SK-N-SH (cell line): ENCODE measurements at regions not wholly inside any gene's neighbourhood (a gene's known extent, or its start where the extent isn't known, plus 50 kb on each side); places are given as distances from the start of the nearest gene placed in this dataset.

Experiments
- CTCF ChIA-PET: fragments of 300-600, 350-600 bp; formaldehyde crosslinking; extraction: SDS; loops from one replicate; lab custom pipeline; 2021; lab: Yijun Ruan, JAX
- POLR2A ChIA-PET: fragments of 350-600 bp; sonication (Branson Sonifier 250); formaldehyde crosslinking; extraction: SDS; loops from one replicate; lab custom pipeline; 2020; ENCODE audit warnings: antibody characterized with exemption, inconsistent platforms; lab: Yijun Ruan, JAX
- DNase-seq: peaks from one replicate; pipeline ENCODE4 v3.0.0; 2012
- H2AFZ ChIP-seq: fragments of 200-600 bp; sonication (generic); 2 replicates; pipeline ENCODE4 v1.8.1; 2016; ENCODE audit warnings: antibody characterized with exemption, mild to moderate bottlenecking, low read depth
- H3F3A ChIP-seq: fragments of 200-600 bp; sonication (generic); replicated peaks from 2 replicates; pipeline ENCODE3; 2016; ENCODE audit warnings: antibody characterized with exemption, mild to moderate bottlenecking; ENCODE audit not compliant: insufficient read depth
- H3K27ac ChIP-seq, 2 experiments: fragments of 200-500 bp in 1 of 2; fragments of 200-600 bp in 1 of 2; sonication (Bioruptor generic) in 1 of 2; sonication (generic), shearing (Covaris generic) in 1 of 2; 2 replicates each; pipeline versions ENCODE4 v1.5.1 to v1.6.1; 2014 to 2016; ENCODE audit warnings: low read depth in 2 of 2, inconsistent platforms in 1 of 2, low read length in 1 of 2, mild to moderate bottlenecking in 1 of 2, mixed read lengths in 1 of 2
- H3K27me3 ChIP-seq: fragments of 200-600 bp; sonication (generic), shearing (Covaris generic); 2 replicates; pipeline ENCODE4 v1.6.1; 2016; ENCODE audit warnings: mixed run types; ENCODE audit not compliant: insufficient read depth
- H3K36me3 ChIP-seq, 2 experiments: fragments of 200-500 bp in 1 of 2; fragments of 200-600 bp in 1 of 2; sonication (Bioruptor generic) in 1 of 2; sonication (generic) in 1 of 2; replicated peaks in 1 of 2; 2 replicates each; pipeline versions ENCODE3 to v1.5.1; 2014 to 2016; ENCODE audit warnings: low read length in 1 of 2, mild to moderate bottlenecking in 1 of 2; ENCODE audit not compliant: insufficient read depth in 2 of 2, control insufficient read depth in 1 of 2
- H3K4me1 ChIP-seq, 2 experiments: fragments of 200-500 bp in 1 of 2; fragments of 200-600 bp in 1 of 2; sonication (Bioruptor generic) in 1 of 2; sonication (generic), shearing (Covaris generic) in 1 of 2; 2 replicates each; pipeline versions ENCODE4 v1.5.1 to v1.6.1; 2014 to 2016; ENCODE audit warnings: low read depth in 1 of 2, low read length in 1 of 2, mixed run types in 1 of 2; ENCODE audit not compliant: insufficient read depth in 2 of 2, control insufficient read depth in 1 of 2
- H3K4me2 ChIP-seq: fragments of 200-600 bp; sonication (generic), shearing (Covaris generic); 2 replicates; pipeline ENCODE4 v1.6.1; 2017; ENCODE audit warnings: mixed run types
- H3K4me3 ChIP-seq, 2 experiments: fragments of 200-500 bp in 1 of 2; fragments of 200-600 bp in 1 of 2; sonication (Bioruptor generic) in 1 of 2; sonication (generic), shearing (Covaris generic) in 1 of 2; 2 replicates each; pipeline versions ENCODE4 v1.5.1 to v1.8.1; 2014 to 2016; ENCODE audit warnings: low read depth in 2 of 2, inconsistent platforms in 1 of 2, low read length in 1 of 2, mild to moderate bottlenecking in 1 of 2, mixed read lengths in 1 of 2, moderate library complexity in 1 of 2
- H3K79me2 ChIP-seq: fragments of 200-600 bp; sonication (generic); 2 replicates; pipeline ENCODE4 v1.8.1; 2017; ENCODE audit warnings: mild to moderate bottlenecking; ENCODE audit not compliant: insufficient read depth
- H3K9ac ChIP-seq: fragments of 200-600 bp; sonication (generic); 2 replicates; pipeline ENCODE4 v1.6.1; 2017; ENCODE audit warnings: mixed run types
- H3K9me2 ChIP-seq: fragments of 200-600 bp; sonication (generic); 2 replicates; pipeline ENCODE4 v1.6.1; 2017; ENCODE audit warnings: mixed run types
- H3K9me3 ChIP-seq: fragments of 200-600 bp; sonication (generic); 2 replicates; pipeline ENCODE4 v1.6.1; 2017; ENCODE audit warnings: mixed run types, mild to moderate bottlenecking, moderate library complexity
- H4K20me1 ChIP-seq: fragments of 200-600 bp; sonication (generic); 2 replicates; pipeline ENCODE4 v1.6.1; 2017; ENCODE audit warnings: mild to moderate bottlenecking, mixed run types; ENCODE audit not compliant: insufficient read depth
- CHD2 ChIP-seq: fragments of 150-350 bp; IDR thresholded peaks from 2 replicates; pipeline ENCODE4 v1.6.1; 2018; ENCODE audit warnings: low read length; ENCODE audit not compliant: partially characterized antibody
- EZH2phosphoT487 ChIP-seq: fragments of 200-600 bp; sonication (generic); IDR thresholded peaks from 2 replicates; pipeline ENCODE4 v1.6.1; 2017; ENCODE audit warnings: low read depth, mixed run types, mild to moderate bottlenecking, antibody characterized with exemption, moderate library complexity, borderline replicate concordance
- FOSL2 ChIP-seq: IDR thresholded peaks from 2 replicates; pipeline ENCODE4 v1.4.0; 2012; ENCODE audit warnings: low read depth, mild to moderate bottlenecking, moderate library complexity, borderline replicate concordance
- FOXJ3 ChIP-seq: sonication (generic); formaldehyde crosslinking; IDR thresholded peaks from 2 replicates; pipeline ENCODE4 v1.5.1; 2020; ENCODE audit warnings: mild to moderate bottlenecking, missing genetic modification reagents
- GATA2 ChIP-seq: sonication (generic); formaldehyde crosslinking; IDR thresholded peaks from 2 replicates; pipeline ENCODE4 v1.5.0; 2020; ENCODE audit warnings: mild to moderate bottlenecking, missing genetic modification reagents
- MEF2A ChIP-seq: IDR thresholded peaks from 2 replicates; pipeline ENCODE4 v1.4.0; 2012; ENCODE audit warnings: low read depth, borderline replicate concordance
- NRF1 ChIP-seq: IDR thresholded peaks from 2 replicates; pipeline ENCODE4 v1.6.1; 2012; ENCODE audit warnings: low read depth, mild to moderate bottlenecking, low read length
- RAD21 ChIP-seq: IDR thresholded peaks from 2 replicates; pipeline ENCODE4 v1.6.1; 2012; ENCODE audit warnings: mild to moderate bottlenecking, low read length
- RCOR1 ChIP-seq: fragments of 150-350 bp; IDR thresholded peaks from 2 replicates; pipeline ENCODE4 v1.6.1; 2017; ENCODE audit warnings: antibody characterized with exemption, low read length
- RFX5 ChIP-seq: IDR thresholded peaks from 2 replicates; pipeline ENCODE4 v1.6.1; 2012; ENCODE audit warnings: mild to moderate bottlenecking, improper control_type of control experiment, low read length
- RXRA ChIP-seq: IDR thresholded peaks from 2 replicates; pipeline ENCODE4 v1.4.0; 2012; ENCODE audit warnings: low read depth, mild to moderate bottlenecking, borderline replicate concordance
- SIN3A ChIP-seq: IDR thresholded peaks from 2 replicates; pipeline ENCODE4 v1.6.1; 2012; ENCODE audit warnings: low read depth, mild to moderate bottlenecking, low read length, moderate library complexity, borderline replicate concordance
- SMC3 ChIP-seq: IDR thresholded peaks from 2 replicates; pipeline ENCODE4 v1.6.1; 2012; ENCODE audit warnings: low read depth, low read length, improper control_type of control experiment
- TAF1 ChIP-seq: IDR thresholded peaks from 2 replicates; pipeline ENCODE4 v1.6.1; 2012; ENCODE audit warnings: low read depth, mild to moderate bottlenecking, low read length, moderate library complexity, borderline replicate concordance
- TCF12 ChIP-seq: IDR thresholded peaks from 2 replicates; pipeline ENCODE4 v1.4.0; 2012
- YY1 ChIP-seq: IDR thresholded peaks from 2 replicates; pipeline ENCODE4 v1.4.0; 2012; ENCODE audit warnings: low read depth, mild to moderate bottlenecking
- WGBS: methylation state at CpG from one replicate; pipeline ENCODE4 v1.1.6; 2017; ENCODE audit warnings: low lambda C conversion rate; 5-methylcytosine and 5-hydroxymethylcytosine counted together
- TF ChIP-seq, protein P1 (sequence below): IDR thresholded peaks from 2 replicates; pipeline ENCODE4 v1.6.1; 2012; ENCODE audit warnings: mild to moderate bottlenecking, low read depth, low read length, moderate library complexity
- TF ChIP-seq, protein P2 (sequence below): IDR thresholded peaks from 2 replicates; pipeline ENCODE4; 2012
- TF ChIP-seq, protein P3 (sequence below): IDR thresholded peaks from 2 replicates; pipeline ENCODE4 v1.4.0; 2012; ENCODE audit warnings: low read depth
- TF ChIP-seq, protein P4 (sequence below): IDR thresholded peaks from 2 replicates; pipeline ENCODE4 v1.4.0; 2012; ENCODE audit warnings: low read depth, borderline replicate concordance

DNA sequence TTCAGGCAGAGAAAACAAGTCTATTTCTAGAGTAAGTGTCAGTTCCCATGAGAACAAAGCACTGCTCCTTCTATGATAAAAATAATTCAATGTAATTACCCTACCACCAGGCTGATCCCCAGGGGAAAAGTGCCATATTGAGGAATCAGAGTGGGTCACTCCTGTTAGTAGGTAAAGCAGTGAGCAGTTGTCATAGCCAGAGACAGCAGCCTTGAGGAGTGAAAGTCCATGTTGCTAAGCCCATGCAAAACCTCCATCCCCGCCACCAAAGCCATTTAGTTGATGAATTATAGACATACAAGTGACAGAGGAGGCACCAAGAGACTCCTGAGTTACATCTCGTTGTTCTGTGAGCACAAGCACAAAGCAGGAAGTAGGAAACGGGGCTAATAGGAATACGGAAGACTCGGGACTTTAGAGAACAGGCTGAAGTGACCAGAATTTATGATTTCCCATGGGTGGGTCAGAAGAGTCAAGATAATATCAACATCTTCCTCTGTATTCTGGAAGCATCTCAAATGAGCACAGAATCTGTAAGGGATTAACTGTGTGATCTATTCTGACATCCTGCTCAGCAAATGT, 197.9 kb downstream of the MAFB start (continued):
- TF ChIP-seq, protein P1, sequence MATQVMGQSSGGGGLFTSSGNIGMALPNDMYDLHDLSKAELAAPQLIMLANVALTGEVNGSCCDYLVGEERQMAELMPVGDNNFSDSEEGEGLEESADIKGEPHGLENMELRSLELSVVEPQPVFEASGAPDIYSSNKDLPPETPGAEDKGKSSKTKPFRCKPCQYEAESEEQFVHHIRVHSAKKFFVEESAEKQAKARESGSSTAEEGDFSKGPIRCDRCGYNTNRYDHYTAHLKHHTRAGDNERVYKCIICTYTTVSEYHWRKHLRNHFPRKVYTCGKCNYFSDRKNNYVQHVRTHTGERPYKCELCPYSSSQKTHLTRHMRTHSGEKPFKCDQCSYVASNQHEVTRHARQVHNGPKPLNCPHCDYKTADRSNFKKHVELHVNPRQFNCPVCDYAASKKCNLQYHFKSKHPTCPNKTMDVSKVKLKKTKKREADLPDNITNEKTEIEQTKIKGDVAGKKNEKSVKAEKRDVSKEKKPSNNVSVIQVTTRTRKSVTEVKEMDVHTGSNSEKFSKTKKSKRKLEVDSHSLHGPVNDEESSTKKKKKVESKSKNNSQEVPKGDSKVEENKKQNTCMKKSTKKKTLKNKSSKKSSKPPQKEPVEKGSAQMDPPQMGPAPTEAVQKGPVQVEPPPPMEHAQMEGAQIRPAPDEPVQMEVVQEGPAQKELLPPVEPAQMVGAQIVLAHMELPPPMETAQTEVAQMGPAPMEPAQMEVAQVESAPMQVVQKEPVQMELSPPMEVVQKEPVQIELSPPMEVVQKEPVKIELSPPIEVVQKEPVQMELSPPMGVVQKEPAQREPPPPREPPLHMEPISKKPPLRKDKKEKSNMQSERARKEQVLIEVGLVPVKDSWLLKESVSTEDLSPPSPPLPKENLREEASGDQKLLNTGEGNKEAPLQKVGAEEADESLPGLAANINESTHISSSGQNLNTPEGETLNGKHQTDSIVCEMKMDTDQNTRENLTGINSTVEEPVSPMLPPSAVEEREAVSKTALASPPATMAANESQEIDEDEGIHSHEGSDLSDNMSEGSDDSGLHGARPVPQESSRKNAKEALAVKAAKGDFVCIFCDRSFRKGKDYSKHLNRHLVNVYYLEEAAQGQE, result no peak
- TF ChIP-seq MEF2A (no peak), RAD21 (no peak), FOSL2 (no peak), NRF1 (no peak), EZH2phosphoT487 (no peak), GATA2 (CRISPR knock-in tag) (no peak), RCOR1 (no peak), TCF12 (no peak), SMC3 (no peak)
- TF ChIP-seq, protein P2, sequence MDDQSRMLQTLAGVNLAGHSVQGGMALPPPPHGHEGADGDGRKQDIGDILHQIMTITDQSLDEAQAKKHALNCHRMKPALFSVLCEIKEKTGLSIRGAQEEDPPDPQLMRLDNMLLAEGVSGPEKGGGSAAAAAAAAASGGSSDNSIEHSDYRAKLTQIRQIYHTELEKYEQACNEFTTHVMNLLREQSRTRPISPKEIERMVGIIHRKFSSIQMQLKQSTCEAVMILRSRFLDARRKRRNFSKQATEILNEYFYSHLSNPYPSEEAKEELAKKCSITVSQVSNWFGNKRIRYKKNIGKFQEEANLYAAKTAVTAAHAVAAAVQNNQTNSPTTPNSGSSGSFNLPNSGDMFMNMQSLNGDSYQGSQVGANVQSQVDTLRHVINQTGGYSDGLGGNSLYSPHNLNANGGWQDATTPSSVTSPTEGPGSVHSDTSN, result no peak

DNA sequence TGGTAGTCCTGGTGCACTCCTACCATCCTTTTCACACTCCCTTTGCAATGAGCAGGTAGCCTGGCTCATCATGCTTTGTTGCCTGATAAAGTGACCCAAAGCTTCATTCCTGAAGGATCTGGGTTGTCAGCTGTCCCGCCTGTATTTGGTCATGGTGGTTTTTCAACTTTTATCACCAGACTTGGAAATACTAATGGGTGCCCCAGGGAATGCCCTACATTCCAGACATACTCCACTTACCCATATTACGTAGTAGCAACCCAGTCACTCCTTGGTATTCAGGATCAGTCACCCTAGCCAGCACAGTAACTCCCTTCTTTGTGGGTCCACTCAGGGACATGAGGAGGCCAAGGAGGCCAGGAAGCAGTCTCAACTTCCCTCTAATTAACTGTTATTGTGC, 199.2 kb downstream of the MAFB start:
- H3K4me2 ChIP-seq, result no peak overlapping the region
- H3K4me1 ChIP-seq, result no peaks in the 10 kb centered on the region
- TF ChIP-seq RFX5 (no peak), CHD2 (no peak), NRF1 (no peak), RXRA (no peak), FOXJ3 (CRISPR knock-in tag) (no peak), TAF1 (no peak), YY1 (no peak), SIN3A (no peak), EZH2phosphoT487 (no peak)
- TF ChIP-seq, protein P3, sequence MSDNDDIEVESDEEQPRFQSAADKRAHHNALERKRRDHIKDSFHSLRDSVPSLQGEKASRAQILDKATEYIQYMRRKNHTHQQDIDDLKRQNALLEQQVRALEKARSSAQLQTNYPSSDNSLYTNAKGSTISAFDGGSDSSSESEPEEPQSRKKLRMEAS, result no peak
- TF ChIP-seq, protein P1, result no peak
- TF ChIP-seq, protein P2, result no peak
- TF ChIP-seq, protein P4, sequence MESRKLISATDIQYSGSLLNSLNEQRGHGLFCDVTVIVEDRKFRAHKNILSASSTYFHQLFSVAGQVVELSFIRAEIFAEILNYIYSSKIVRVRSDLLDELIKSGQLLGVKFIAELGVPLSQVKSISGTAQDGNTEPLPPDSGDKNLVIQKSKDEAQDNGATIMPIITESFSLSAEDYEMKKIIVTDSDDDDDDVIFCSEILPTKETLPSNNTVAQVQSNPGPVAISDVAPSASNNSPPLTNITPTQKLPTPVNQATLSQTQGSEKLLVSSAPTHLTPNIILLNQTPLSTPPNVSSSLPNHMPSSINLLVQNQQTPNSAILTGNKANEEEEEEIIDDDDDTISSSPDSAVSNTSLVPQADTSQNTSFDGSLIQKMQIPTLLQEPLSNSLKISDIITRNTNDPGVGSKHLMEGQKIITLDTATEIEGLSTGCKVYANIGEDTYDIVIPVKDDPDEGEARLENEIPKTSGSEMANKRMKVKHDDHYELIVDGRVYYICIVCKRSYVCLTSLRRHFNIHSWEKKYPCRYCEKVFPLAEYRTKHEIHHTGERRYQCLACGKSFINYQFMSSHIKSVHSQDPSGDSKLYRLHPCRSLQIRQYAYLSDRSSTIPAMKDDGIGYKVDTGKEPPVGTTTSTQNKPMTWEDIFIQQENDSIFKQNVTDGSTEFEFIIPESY, result no peak
- no peak for DNase-seq
- ChIA-PET POLR2A (no interaction called here), CTCF (no interaction called here)
- no peak overlapping the region for H2AFZ ChIP-seq
- peaks cover 4% of the 10 kb centered on the region; the same call in 1 of the 2 replicates for H3K27me3 ChIP-seq
- H3K9ac ChIP-seq, result no peak overlapping the region
- H3K9me2 ChIP-seq, result no peaks in the 10 kb centered on the region
- H3K36me3 ChIP-seq, result no peaks in the 10 kb centered on the region
- no peak overlapping the region for H3K4me3 ChIP-seq
- no peaks in the 10 kb centered on the region for H3K79me2 ChIP-seq
- WGBS, result 53% methylated on average over 2 of the region's 2 CpGs
- H4K20me1 ChIP-seq, result no peaks in the 10 kb centered on the region
- no peak overlapping the region for H3K27ac ChIP-seq
- H3F3A ChIP-seq, result no peaks in the 10 kb centered on the region
- no peaks in the 10 kb centered on the region for H3K9me3 ChIP-seq
